Ishikawa (cell line): ENCODE measurements at regions not wholly inside any gene's neighbourhood (a gene's known extent, or its start where the extent isn't known, plus 50 kb on each side); places are given as distances from the start of the nearest gene placed in this dataset.

Experiments
- CEBPB ChIP-seq: IDR thresholded peaks from 2 replicates; pipeline ENCODE4 v1.6.1; 2012
- CREB1 ChIP-seq: IDR thresholded peaks from 2 replicates; pipeline ENCODE4 v1.6.1; 2012; ENCODE audit warnings: low read depth
- EGR1 ChIP-seq: IDR thresholded peaks from 2 replicates; pipeline ENCODE4 v1.6.1; 2012
- EP300 ChIP-seq: IDR thresholded peaks from 2 replicates; pipeline ENCODE4 v1.6.1; 2012; ENCODE audit warnings: borderline replicate concordance
- FOXM1 ChIP-seq: IDR thresholded peaks from 2 replicates; pipeline ENCODE4 v1.6.1; 2012; ENCODE audit warnings: low read depth, borderline replicate concordance
- MAX ChIP-seq: IDR thresholded peaks from 2 replicates; pipeline ENCODE4 v1.6.1; 2012
- NFIC ChIP-seq: IDR thresholded peaks from 2 replicates; pipeline ENCODE4 v1.6.1; 2012
- RAD21 ChIP-seq: IDR thresholded peaks from 2 replicates; pipeline ENCODE4 v1.6.1; 2012; ENCODE audit warnings: low read depth
- REST ChIP-seq: IDR thresholded peaks from 2 replicates; pipeline ENCODE4 v1.6.1; 2012; ENCODE audit warnings: low read depth, mild to moderate bottlenecking
- TAF1 ChIP-seq: IDR thresholded peaks from 2 replicates; pipeline ENCODE4 v1.6.1; 2012; ENCODE audit warnings: low read depth, mild to moderate bottlenecking
- TCF12 ChIP-seq: IDR thresholded peaks from 2 replicates; pipeline ENCODE4 v1.6.1; 2012; ENCODE audit warnings: low read depth
- TEAD4 ChIP-seq: IDR thresholded peaks from 2 replicates; pipeline ENCODE4 v1.6.1; 2012
- USF1 ChIP-seq: IDR thresholded peaks from 2 replicates; pipeline ENCODE4 v1.6.1; 2012
- YY1 ChIP-seq: IDR thresholded peaks from 2 replicates; pipeline ENCODE4 v1.6.1; 2012; ENCODE audit warnings: low read depth
- ZBTB7A ChIP-seq: IDR thresholded peaks from 2 replicates; pipeline ENCODE4 v1.6.1; 2012; ENCODE audit warnings: low read depth

GRCh38 chr5:155773680-155774079 is 553.3 kb upstream of the SGCD start:
- no peak for TF ChIP-seq TAF1
- TF ChIP-seq EP300, result no peak
- TF ChIP-seq REST, result no peak
- no peak for TF ChIP-seq USF1
- no peak for TF ChIP-seq EGR1
- TF ChIP-seq TCF12, result no peak
- no peak for TF ChIP-seq CREB1
- TF ChIP-seq NFIC, result no peak

- no peak for TF ChIP-seq USF1
- TF ChIP-seq YY1, result no peak
- no peak for TF ChIP-seq TCF12
- TF ChIP-seq FOXM1, result no peak
- no peak for TF ChIP-seq EGR1
- TF ChIP-seq ZBTB7A, result no peak
- no peak for TF ChIP-seq RAD21
- no peak for TF ChIP-seq TEAD4
- TF ChIP-seq CEBPB, result no peak
- TF ChIP-seq REST, result no peak
- TF ChIP-seq MAX, result no peak
- no peak for TF ChIP-seq CREB1
- TF ChIP-seq TAF1, result no peak
- TF ChIP-seq NFIC, result no peak
- no peak for TF ChIP-seq EP300
Observed at GRCh38 chr5:155780260-155780659, 546.7 kb upstream of the SGCD start.

- no peak for TF ChIP-seq EGR1
- TF ChIP-seq FOXM1, result no peak
Observed at GRCh38 chr5:155783246-155783645, 543.7 kb upstream of the SGCD start.

GRCh38 chr5:155783791-155784190 is 543.2 kb upstream of the SGCD start:
- TF ChIP-seq EP300, result no peak
- TF ChIP-seq EGR1, result no peak
- TF ChIP-seq CREB1, result no peak
- TF ChIP-seq TEAD4, result no peak
- TF ChIP-seq CEBPB, result no peak

GRCh38 chr5:155786108-155786507 is 540.9 kb upstream of the SGCD start:
- TF ChIP-seq CEBPB (no peak), TCF12 (no peak), EGR1 (no peak), TAF1 (no peak), RAD21 (no peak), FOXM1 (no peak), USF1 (no peak), TEAD4 (no peak), CREB1 (no peak), ZBTB7A (no peak), MAX (no peak), YY1 (no peak), NFIC (no peak), EP300 (no peak), REST (no peak)
